Tibial nerve (tissue), 4 donors: ENCODE measurements at regions not wholly inside any gene's neighbourhood (a gene's known extent, or its start where the extent isn't known, plus 50 kb on each side); places are given as distances from the start of the nearest gene placed in this dataset.

Source experiments
- DNase-seq, 2 donors: peaks; one replicate each; pipeline ENCODE4 v3.0.0-alpha.2; 2019; ENCODE audit warnings: low spot score in 2 of 2
- H3K27ac ChIP-seq, 4 donors: fragments of 200-600 bp; sonication (generic) in 3 of 4; one replicate each; pipeline ENCODE4 v1.5.1; 2017 to 2019; ENCODE audit warnings: mild to moderate bottlenecking in 1 of 4
- H3K27me3 ChIP-seq, 2 donors: fragments of 200-600 bp; sonication (generic) in 1 of 2; one replicate each; pipeline versions ENCODE4 v1.5.1 to v1.6.0; 2017 to 2019
- H3K36me3 ChIP-seq, 3 donors: fragments of 200-600 bp; sonication (generic); one replicate each; pipeline ENCODE4 v1.5.1; 2018 to 2019
- H3K4me1 ChIP-seq, 4 donors: fragments of 200-600 bp; sonication (generic) in 3 of 4; one replicate each; pipeline ENCODE4 v1.5.1; 2017 to 2019
- H3K4me3 ChIP-seq, 4 donors: fragments of 200-600 bp; sonication (generic) in 3 of 4; one replicate each; pipeline ENCODE4 v1.5.1; 2017 to 2019; ENCODE audit warnings: mild to moderate bottlenecking in 1 of 4, moderate library complexity in 1 of 4
- H3K9me3 ChIP-seq, 4 donors: fragments of 200-600 bp; sonication (generic) in 3 of 4; one replicate each; pipeline ENCODE4 v1.5.1; 2017 to 2019
- EP300 ChIP-seq, 2 donors: sonication (generic); formaldehyde crosslinking; IDR thresholded peaks; one replicate each; pipeline ENCODE4 v1.6.1; 2017; ENCODE audit warnings: antibody characterized with exemption in 2 of 2, mild to moderate bottlenecking in 1 of 2
- POLR2A ChIP-seq, 2 donors: fragments of 450-650 bp; IDR thresholded peaks; one replicate each; pipeline ENCODE4 v1.6.1; 2017; ENCODE audit warnings: antibody characterized with exemption in 2 of 2, mild to moderate bottlenecking in 2 of 2, moderate library complexity in 2 of 2
- WGBS, 2 donors: methylation state at CpG; one replicate each; pipeline ENCODE4 v1.1.5; 2018; 5-methylcytosine and 5-hydroxymethylcytosine counted together
- TF ChIP-seq, protein P1 (sequence below), 5 experiments: fragments of 200-600 bp in 3 of 5; fragments of 450-650 bp in 2 of 5; sonication (generic) in 3 of 5; IDR thresholded peaks; one replicate each; pipeline ENCODE4 v1.5.1; 2016 to 2019; ENCODE audit warnings: antibody characterized with exemption in 5 of 5, mild to moderate bottlenecking in 3 of 5, moderate library complexity in 2 of 5

DNA sequence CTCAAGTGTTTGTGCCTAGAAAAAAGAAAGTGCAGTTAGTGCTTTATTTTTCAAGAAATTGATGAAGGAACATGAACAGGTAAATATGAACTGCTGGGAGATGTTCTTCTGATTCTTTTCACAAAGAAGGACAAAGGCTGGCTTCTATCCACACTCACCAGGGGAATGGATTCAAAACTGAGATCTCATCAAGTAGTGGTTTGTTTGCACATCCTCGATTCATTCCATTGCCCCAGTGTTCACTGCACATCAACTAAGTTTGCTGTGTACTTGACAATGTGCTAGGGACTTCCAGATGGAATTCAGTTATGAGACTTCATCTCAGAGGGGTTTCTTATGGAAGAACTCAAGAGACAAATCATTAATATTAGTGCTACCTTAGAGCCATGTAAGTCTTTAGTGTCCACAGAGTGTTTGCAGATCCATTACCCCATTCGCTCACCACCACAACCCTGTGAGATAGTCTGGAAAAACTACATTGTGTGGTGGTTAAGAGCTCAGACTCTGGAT is 332.9 kb upstream of the PPP2R3A start:
- Histone ChIP-seq H3K4me3 (no peak overlapping the region), H3K36me3 (no peaks in the 10 kb centered on the region), H3K4me1 (no peaks in the 10 kb centered on the region), H3K27me3 (no peaks in the 10 kb centered on the region), H3K9me3 (peaks cover 0 to 3% (median 0%) of the 10 kb centered on the region in 4 donors), H3K27ac (no peak overlapping the region)
- TF ChIP-seq, protein P1, sequence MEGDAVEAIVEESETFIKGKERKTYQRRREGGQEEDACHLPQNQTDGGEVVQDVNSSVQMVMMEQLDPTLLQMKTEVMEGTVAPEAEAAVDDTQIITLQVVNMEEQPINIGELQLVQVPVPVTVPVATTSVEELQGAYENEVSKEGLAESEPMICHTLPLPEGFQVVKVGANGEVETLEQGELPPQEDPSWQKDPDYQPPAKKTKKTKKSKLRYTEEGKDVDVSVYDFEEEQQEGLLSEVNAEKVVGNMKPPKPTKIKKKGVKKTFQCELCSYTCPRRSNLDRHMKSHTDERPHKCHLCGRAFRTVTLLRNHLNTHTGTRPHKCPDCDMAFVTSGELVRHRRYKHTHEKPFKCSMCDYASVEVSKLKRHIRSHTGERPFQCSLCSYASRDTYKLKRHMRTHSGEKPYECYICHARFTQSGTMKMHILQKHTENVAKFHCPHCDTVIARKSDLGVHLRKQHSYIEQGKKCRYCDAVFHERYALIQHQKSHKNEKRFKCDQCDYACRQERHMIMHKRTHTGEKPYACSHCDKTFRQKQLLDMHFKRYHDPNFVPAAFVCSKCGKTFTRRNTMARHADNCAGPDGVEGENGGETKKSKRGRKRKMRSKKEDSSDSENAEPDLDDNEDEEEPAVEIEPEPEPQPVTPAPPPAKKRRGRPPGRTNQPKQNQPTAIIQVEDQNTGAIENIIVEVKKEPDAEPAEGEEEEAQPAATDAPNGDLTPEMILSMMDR (IDR thresholded peaks at IDR 0.05) = no peak
- TF ChIP-seq POLR2A (IDR thresholded peaks at IDR 0.05) = no peak
- no peak for TF ChIP-seq EP300 (IDR thresholded peaks at IDR 0.05)
- 88 to 91% methylated on average over 2 of the region's 2 CpGs for WGBS, 2 donors
- no peak for DNase-seq

DNA sequence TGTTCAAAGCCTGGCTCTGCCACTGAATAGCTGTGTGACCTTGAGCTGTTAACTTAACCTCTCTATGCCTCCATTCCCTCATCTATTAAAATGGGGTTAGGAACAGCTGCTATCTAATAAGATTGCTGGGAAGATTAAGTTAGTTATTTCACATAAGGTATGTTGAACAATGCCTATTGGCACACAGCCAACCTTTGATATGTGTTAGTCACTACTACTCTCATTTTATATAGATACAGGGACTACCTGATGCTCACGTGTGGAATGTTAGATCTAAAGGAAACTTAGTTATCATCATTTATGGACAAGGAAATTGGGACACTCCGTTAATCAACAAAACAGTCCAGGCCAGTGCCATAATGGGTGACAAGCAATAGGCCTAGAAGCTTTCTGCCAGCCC is 332.4 kb upstream of the PPP2R3A start:
- H3K9me3 ChIP-seq = peaks cover 0 to 3% (median 0%) of the 10 kb centered on the region in 4 donors
- no peak overlapping the region for H3K4me3 ChIP-seq
- no peaks in the 10 kb centered on the region for H3K4me1 ChIP-seq
- no peak for DNase-seq
- 92 to 93% methylated on average over 2 of the region's 2 CpGs for WGBS, 2 donors
- H3K27ac ChIP-seq = no peak overlapping the region
- no peaks in the 10 kb centered on the region for H3K36me3 ChIP-seq
- TF ChIP-seq POLR2A (IDR thresholded peaks at IDR 0.05) (no peak), EP300 (IDR thresholded peaks at IDR 0.05) (no peak)
- TF ChIP-seq, protein P1 (IDR thresholded peaks at IDR 0.05) = no peak
- no peaks in the 10 kb centered on the region for H3K27me3 ChIP-seq

DNA sequence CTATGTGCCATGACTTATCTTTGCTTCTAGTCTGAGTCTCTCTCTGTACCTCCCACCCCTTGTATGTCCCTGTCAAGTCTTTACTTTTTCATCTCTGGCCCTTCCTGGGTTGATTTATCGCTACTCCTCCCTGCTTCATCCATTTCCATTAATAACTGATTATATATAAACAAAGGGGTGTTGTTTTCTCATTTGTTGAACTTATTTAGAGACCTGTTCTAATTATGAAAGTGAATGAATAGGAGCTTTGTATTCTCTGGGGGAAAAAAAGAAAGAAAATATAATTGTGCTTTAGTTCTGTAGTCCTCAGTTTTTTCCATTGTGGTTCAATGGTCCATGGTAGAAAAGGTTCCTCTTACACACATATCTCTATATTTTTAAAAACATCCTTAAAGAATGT is 328.9 kb upstream of the PPP2R3A start:
- Histone ChIP-seq H3K27me3 (no peaks in the 10 kb centered on the region), H3K36me3 (no peaks in the 10 kb centered on the region), H3K27ac (no peak overlapping the region), H3K4me1 (no peaks in the 10 kb centered on the region), H3K9me3 (peaks cover 0 to 3% (median 0%) of the 10 kb centered on the region in 4 donors), H3K4me3 (no peak overlapping the region)
- no peak for DNase-seq
- 51 to 54% methylated on average over 1 of the region's 1 CpG for WGBS, 2 donors
- TF ChIP-seq EP300 (IDR thresholded peaks at IDR 0.05) (no peak), POLR2A (IDR thresholded peaks at IDR 0.05) (no peak)
- TF ChIP-seq, protein P1 (IDR thresholded peaks at IDR 0.05) = no peak

DNA sequence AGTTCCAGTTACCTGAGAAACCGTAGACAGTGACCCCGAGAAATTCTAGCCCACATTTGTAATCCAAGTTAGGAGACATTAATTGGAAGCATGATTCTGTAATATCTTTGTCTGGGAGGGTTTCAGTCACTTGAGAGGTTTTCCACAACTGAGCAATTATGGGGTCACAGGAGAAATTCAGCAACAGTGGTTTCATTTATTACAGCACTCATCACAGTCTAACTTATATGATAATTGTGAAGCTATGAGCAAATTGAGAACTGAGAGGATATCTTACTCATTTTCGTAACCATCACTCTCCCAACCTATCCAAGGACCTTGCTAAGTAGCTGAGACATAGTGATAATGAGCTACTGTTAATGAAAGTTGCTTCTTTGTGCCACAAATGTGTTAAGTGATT is 328.5 kb upstream of the PPP2R3A start:
- Histone ChIP-seq H3K9me3 (peaks cover 0 to 3% (median 0%) of the 10 kb centered on the region in 4 donors), H3K4me1 (no peaks in the 10 kb centered on the region), H3K4me3 (no peak overlapping the region), H3K36me3 (no peaks in the 10 kb centered on the region), H3K27me3 (no peaks in the 10 kb centered on the region), H3K27ac (no peak overlapping the region)
- no peak for DNase-seq
- WGBS, 2 donors = 42 to 62% methylated on average over 3 of the region's 3 CpGs
- no peak for TF ChIP-seq POLR2A (IDR thresholded peaks at IDR 0.05)
- TF ChIP-seq, protein P1 (IDR thresholded peaks at IDR 0.05) = no peak
- no peak for TF ChIP-seq EP300 (IDR thresholded peaks at IDR 0.05)

DNA sequence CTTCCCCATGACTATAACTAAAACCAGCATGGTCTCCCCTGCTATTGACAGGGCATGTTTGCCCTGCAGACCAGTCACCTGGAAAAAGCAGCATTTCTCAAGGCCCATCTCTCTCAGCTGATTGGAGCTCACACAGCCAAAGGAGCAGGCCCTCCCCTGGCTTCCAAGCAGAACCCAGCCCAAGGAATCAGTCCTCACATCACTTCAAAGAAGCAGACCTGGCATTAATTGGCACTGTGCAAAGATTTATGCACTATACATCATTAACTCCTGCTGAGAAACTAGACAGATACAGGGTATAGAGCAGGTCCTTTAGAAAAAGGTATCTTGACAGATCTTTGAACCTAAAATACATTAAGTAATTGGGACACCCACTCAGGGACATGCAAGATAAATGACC is 323.8 kb upstream of the PPP2R3A start:
- H3K4me1 ChIP-seq = no peaks in the 10 kb centered on the region
- H3K4me3 ChIP-seq = no peak overlapping the region
- peaks cover 0 to 9% (median 0%) of the 10 kb centered on the region in 4 donors for H3K9me3 ChIP-seq
- H3K36me3 ChIP-seq = no peaks in the 10 kb centered on the region
- no peak for TF ChIP-seq EP300 (IDR thresholded peaks at IDR 0.05)
- TF ChIP-seq, protein P1 (IDR thresholded peaks at IDR 0.05) = no peak
- TF ChIP-seq POLR2A (IDR thresholded peaks at IDR 0.05) = no peak
- no peaks in the 10 kb centered on the region for H3K27me3 ChIP-seq
- no peak overlapping the region for H3K27ac ChIP-seq
- DNase-seq = no peak
